Stimulated activated CD4-positive, alpha-beta T cell treated with anti-CD3 and anti-CD28 coated beads, Interleukin-2, amount 100 ng/mL, for 48 hours (primary cell): ENCODE measurements at regions not wholly inside any gene's neighbourhood (a gene's known extent, or its start where the extent isn't known, plus 50 kb on each side); places are given as distances from the start of the nearest gene placed in this dataset.
"Not testable (repeated sequence)": the region's sequence is repeated elsewhere in the genome, so short reads cannot be mapped to it uniquely, and the experiment has no call there.

Experiments used
- DNase-seq, 2 donors: peaks; one replicate each; pipeline ENCODE4 v3.0.0-alpha.2; 2020

GRCh38 chr14:28576523-28576922 is 190.1 kb upstream of the FOXG1 start:
- no peak for DNase-seq

GRCh38 chr14:28577187-28577586 is 189.4 kb upstream of the FOXG1 start:
- no peak for DNase-seq

GRCh38 chr14:28577711-28578131 is 188.9 kb upstream of the FOXG1 start:
- no peak for DNase-seq

GRCh38 chr14:28584951-28585350 is 181.6 kb upstream of the FOXG1 start:
- DNase-seq, result no peak

- no peak for DNase-seq
Measured at GRCh38 chr14:28589792-28590191, 176.8 kb upstream of the FOXG1 start.

- DNase-seq, result no peak
Measured at GRCh38 chr14:28596391-28596790, 170.2 kb upstream of the FOXG1 start.

- no peak for DNase-seq
Measured at GRCh38 chr14:28599191-28599590, 167.4 kb upstream of the FOXG1 start.

- no peak for DNase-seq
Measured at GRCh38 chr14:28599605-28600004, 167.0 kb upstream of the FOXG1 start.

GRCh38 chr14:28603606-28604005 is 163.0 kb upstream of the FOXG1 start:
- DNase-seq, result no peak

- DNase-seq, result no peak
Measured at GRCh38 chr14:28607661-28608060, 158.9 kb upstream of the FOXG1 start.

- DNase-seq, result no peak
Measured at GRCh38 chr14:28608443-28608842, 158.1 kb upstream of the FOXG1 start.

GRCh38 chr14:28608851-28609828 is 157.4 kb upstream of the FOXG1 start:
- peak; percentile 7 to 10 for DNase-seq

- DNase-seq, result no peak
Measured at GRCh38 chr14:28612414-28612813, 154.2 kb upstream of the FOXG1 start.

- no peak for DNase-seq
Measured at GRCh38 chr14:28613532-28613931, 153.1 kb upstream of the FOXG1 start.

GRCh38 chr14:28626780-28627179 is 139.8 kb upstream of the FOXG1 start:
- no peak for DNase-seq

GRCh38 chr14:28629328-28630004 is 137.1 kb upstream of the FOXG1 start:
- no peak for DNase-seq

GRCh38 chr14:28630100-28630499 is 136.5 kb upstream of the FOXG1 start:
- DNase-seq, result no peak

- peak; percentile 3 to 24 for DNase-seq
Measured at GRCh38 chr14:28635387-28635786, 131.2 kb upstream of the FOXG1 start.

- DNase-seq, result not testable (repeated sequence)
Measured at GRCh38 chr14:28635816-28636215, 130.8 kb upstream of the FOXG1 start.

- not testable (repeated sequence) for DNase-seq
Measured at GRCh38 chr14:28641189-28641588, 125.4 kb upstream of the FOXG1 start.

- no peak for DNase-seq
Measured at GRCh38 chr14:28651148-28651547, 115.4 kb upstream of the FOXG1 start.

- DNase-seq, result no peak
Measured at GRCh38 chr14:28652782-28653181, 113.8 kb upstream of the FOXG1 start.

GRCh38 chr14:28653521-28653920 is 113.1 kb upstream of the FOXG1 start:
- no peak for DNase-seq

GRCh38 chr14:28656704-28657255 is 109.8 kb upstream of the FOXG1 start:
- DNase-seq, result no peak
